ENCODE measurements at regions not wholly inside any gene's neighbourhood (a gene's known extent, or its start where the extent isn't known, plus 50 kb on each side); places are given as distances from the start of the nearest gene placed in this dataset.

DNA sequence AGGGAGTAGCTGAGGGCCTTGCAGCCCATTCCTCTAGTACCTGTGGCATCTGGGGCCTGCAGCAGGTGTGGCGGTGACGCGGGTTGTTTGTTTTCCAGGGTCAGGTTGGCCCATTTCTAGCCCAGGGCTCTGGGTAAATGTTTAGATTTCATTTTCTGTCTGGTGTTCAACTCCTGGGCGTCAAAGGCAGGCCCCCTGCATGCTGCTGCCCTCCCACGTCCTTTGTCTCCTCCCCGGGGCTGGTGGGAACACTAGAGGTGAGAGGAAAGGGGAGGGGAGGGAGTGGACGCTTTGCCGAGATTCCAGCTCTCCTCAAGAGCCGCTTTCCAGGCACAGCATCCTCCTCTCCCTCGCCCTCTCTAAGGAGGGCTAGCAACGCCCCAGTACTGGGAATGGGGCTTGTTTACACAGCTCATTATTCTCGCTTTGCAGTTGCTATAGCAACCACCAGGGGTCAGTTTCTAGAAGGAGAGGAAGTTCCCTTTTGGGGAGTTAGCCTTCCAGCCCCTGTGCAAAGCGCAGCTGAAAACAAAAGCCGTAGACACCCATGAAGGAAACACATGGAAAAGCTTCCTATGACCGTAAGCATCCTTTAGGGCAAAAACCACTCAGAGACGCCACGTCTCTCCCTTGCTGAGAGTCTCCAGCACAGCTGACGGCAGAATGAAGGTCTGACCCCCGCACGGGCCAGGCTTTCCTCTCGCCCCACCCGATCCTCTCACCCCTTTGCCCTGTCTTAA is 170.6 kb downstream of the LY86 start (continued):
- TF ChIP-seq FIP1L1 (IDR thresholded peaks at IDR 0.05; ENCODE audit: low read depth, low read length, poor library complexity, severe bottlenecking) (no peak), ZNF408 (CRISPR knock-in tag; IDR thresholded peaks at IDR 0.05; ENCODE audit: low read depth) (no peak), ZNF57 (CRISPR knock-in tag; IDR thresholded peaks at IDR 0.05) (no peak), ZBTB17 (CRISPR knock-in tag; IDR thresholded peaks at IDR 0.05) (no peak), BRD9 (IDR thresholded peaks at IDR 0.05; ENCODE audit: low read depth, partially characterized antibody) (no peak), TGIF2 (CRISPR knock-in tag; IDR thresholded peaks at IDR 0.05) (no peak), SLC30A9 (CRISPR knock-in tag; IDR thresholded peaks at IDR 0.05) (no peak), HDGF (IDR thresholded peaks at IDR 0.05) (no peak), ZNF785 (CRISPR knock-in tag; IDR thresholded peaks at IDR 0.05) (no peak), CREBBP (IDR thresholded peaks at IDR 0.05; ENCODE audit: low read depth, low read length) (no peak)
- TF ChIP-seq, protein P1, sequence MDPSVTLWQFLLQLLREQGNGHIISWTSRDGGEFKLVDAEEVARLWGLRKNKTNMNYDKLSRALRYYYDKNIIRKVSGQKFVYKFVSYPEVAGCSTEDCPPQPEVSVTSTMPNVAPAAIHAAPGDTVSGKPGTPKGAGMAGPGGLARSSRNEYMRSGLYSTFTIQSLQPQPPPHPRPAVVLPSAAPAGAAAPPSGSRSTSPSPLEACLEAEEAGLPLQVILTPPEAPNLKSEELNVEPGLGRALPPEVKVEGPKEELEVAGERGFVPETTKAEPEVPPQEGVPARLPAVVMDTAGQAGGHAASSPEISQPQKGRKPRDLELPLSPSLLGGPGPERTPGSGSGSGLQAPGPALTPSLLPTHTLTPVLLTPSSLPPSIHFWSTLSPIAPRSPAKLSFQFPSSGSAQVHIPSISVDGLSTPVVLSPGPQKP (CRISPR knock-in tag; IDR thresholded peaks at IDR 0.05), result no peak
- TF ChIP-seq, protein P2, sequence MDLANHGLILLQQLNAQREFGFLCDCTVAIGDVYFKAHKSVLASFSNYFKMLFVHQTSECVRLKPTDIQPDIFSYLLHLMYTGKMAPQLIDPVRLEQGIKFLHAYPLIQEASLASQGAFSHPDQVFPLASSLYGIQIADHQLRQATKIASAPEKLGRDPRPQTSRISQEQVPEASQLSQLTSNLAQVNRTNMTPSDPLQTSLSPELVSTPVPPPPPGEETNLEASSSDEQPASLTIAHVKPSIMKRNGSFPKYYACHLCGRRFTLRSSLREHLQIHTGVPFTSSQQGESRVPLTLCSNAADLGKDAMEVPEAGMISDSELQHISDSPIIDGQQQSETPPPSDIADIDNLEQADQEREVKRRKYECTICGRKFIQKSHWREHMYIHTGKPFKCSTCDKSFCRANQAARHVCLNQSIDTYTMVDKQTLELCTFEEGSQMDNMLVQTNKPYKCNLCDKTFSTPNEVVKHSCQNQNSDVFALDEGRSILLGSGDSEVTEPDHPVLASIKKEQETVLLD (IDR thresholded peaks at IDR 0.05), result no peak
- TF ChIP-seq, protein P3, sequence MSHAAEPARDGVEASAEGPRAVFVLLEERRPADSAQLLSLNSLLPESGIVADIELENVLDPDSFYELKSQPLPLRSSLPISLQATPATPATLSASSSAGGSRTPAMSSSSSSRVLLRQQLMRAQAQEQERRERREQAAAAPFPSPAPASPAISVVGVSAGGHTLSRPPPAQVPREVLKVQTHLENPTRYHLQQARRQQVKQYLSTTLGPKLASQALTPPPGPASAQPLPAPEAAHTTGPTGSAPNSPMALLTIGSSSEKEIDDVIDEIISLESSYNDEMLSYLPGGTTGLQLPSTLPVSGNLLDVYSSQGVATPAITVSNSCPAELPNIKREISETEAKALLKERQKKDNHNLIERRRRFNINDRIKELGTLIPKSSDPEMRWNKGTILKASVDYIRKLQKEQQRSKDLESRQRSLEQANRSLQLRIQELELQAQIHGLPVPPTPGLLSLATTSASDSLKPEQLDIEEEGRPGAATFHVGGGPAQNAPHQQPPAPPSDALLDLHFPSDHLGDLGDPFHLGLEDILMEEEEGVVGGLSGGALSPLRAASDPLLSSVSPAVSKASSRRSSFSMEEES (CRISPR knock-in tag; IDR thresholded peaks at IDR 0.05), result no peak
- TF ChIP-seq, protein P4, sequence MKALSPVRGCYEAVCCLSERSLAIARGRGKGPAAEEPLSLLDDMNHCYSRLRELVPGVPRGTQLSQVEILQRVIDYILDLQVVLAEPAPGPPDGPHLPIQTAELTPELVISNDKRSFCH (CRISPR knock-in tag; IDR thresholded peaks at IDR 0.05), result no peak
- TF ChIP-seq, protein P4 (tag; IDR thresholded peaks at IDR 0.05), result no peak
- TF ChIP-seq, protein P5, sequence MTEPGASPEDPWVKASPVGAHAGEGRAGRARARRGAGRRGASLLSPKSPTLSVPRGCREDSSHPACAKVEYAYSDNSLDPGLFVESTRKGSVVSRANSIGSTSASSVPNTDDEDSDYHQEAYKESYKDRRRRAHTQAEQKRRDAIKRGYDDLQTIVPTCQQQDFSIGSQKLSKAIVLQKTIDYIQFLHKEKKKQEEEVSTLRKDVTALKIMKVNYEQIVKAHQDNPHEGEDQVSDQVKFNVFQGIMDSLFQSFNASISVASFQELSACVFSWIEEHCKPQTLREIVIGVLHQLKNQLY (CRISPR knock-in tag; conservative IDR thresholded peaks at IDR 0.05), result no peak
- TF ChIP-seq, protein P6, sequence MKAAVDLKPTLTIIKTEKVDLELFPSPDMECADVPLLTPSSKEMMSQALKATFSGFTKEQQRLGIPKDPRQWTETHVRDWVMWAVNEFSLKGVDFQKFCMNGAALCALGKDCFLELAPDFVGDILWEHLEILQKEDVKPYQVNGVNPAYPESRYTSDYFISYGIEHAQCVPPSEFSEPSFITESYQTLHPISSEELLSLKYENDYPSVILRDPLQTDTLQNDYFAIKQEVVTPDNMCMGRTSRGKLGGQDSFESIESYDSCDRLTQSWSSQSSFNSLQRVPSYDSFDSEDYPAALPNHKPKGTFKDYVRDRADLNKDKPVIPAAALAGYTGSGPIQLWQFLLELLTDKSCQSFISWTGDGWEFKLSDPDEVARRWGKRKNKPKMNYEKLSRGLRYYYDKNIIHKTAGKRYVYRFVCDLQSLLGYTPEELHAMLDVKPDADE (conservative IDR thresholded peaks at IDR 0.05; ENCODE audit: control insufficient read depth, low read depth, low read length), result no peak
- TF ChIP-seq, protein P7, sequence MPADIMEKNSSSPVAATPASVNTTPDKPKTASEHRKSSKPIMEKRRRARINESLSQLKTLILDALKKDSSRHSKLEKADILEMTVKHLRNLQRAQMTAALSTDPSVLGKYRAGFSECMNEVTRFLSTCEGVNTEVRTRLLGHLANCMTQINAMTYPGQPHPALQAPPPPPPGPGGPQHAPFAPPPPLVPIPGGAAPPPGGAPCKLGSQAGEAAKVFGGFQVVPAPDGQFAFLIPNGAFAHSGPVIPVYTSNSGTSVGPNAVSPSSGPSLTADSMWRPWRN (IDR thresholded peaks at IDR 0.05; ENCODE audit: low read depth), result no peak
- TF ChIP-seq, protein P8, sequence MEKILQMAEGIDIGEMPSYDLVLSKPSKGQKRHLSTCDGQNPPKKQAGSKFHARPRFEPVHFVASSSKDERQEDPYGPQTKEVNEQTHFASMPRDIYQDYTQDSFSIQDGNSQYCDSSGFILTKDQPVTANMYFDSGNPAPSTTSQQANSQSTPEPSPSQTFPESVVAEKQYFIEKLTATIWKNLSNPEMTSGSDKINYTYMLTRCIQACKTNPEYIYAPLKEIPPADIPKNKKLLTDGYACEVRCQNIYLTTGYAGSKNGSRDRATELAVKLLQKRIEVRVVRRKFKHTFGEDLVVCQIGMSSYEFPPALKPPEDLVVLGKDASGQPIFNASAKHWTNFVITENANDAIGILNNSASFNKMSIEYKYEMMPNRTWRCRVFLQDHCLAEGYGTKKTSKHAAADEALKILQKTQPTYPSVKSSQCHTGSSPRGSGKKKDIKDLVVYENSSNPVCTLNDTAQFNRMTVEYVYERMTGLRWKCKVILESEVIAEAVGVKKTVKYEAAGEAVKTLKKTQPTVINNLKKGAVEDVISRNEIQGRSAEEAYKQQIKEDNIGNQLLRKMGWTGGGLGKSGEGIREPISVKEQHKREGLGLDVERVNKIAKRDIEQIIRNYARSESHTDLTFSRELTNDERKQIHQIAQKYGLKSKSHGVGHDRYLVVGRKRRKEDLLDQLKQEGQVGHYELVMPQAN (IDR thresholded peaks at IDR 0.05; ENCODE audit: borderline replicate concordance), result no peak

Measured in K562 (cell line).